DND-41 (cell line): ENCODE measurements at regions not wholly inside any gene's neighbourhood (a gene's known extent, or its start where the extent isn't known, plus 50 kb on each side); places are given as distances from the start of the nearest gene placed in this dataset.

Source experiments
- ATAC-seq: fragments of 200-7000 bp; cut with Tn5 transposase; 3 replicates; pipeline ENCODE4 v1.9.1; 2021; ENCODE audit warnings: low read depth; ENCODE audit not compliant: insufficient read depth
- DNase-seq: peaks from one replicate; pipeline ENCODE4 v3.0.0-alpha.2; 2020
- H2AFZ ChIP-seq: 2 replicates; pipeline ENCODE4 v1.6.0; 2012; ENCODE audit warnings: low read depth, low read length
- H3K27ac ChIP-seq: 2 replicates; pipeline ENCODE4 v1.5.1; 2012; ENCODE audit warnings: low read length, inconsistent platforms
- H3K27me3 ChIP-seq: fragments of 200-600 bp; sonication (generic); 2 replicates; pipeline ENCODE4 v1.6.0; 2012; ENCODE audit warnings: low read length, mild to moderate bottlenecking, inconsistent platforms; ENCODE audit not compliant: insufficient read depth, poor library complexity
- H3K36me3 ChIP-seq: 2 replicates; pipeline ENCODE4 v1.5.1; 2012; ENCODE audit warnings: low read length, inconsistent platforms; ENCODE audit not compliant: insufficient read depth
- H3K4me1 ChIP-seq: 2 replicates; pipeline ENCODE4 v1.5.1; 2012; ENCODE audit warnings: mild to moderate bottlenecking, low read length; ENCODE audit not compliant: insufficient read depth
- H3K4me2 ChIP-seq: 2 replicates; pipeline ENCODE4 v1.6.0; 2012; ENCODE audit warnings: mild to moderate bottlenecking, moderate library complexity, low read length, inconsistent platforms; ENCODE audit not compliant: insufficient read depth
- H3K4me3 ChIP-seq, 2 experiments: fragments of 200-600 bp in 1 of 2; shearing (Covaris generic) in 1 of 2; 2 replicates each; pipeline ENCODE4 v1.5.1; 2012 to 2016; ENCODE audit warnings: inconsistent platforms in 2 of 2, low read length in 2 of 2, mild to moderate bottlenecking in 2 of 2, low read depth in 1 of 2, moderate library complexity in 1 of 2
- H3K79me2 ChIP-seq: 2 replicates; pipeline ENCODE4 v1.6.0; 2012; ENCODE audit warnings: low read length, inconsistent platforms; ENCODE audit not compliant: insufficient read depth
- H3K9ac ChIP-seq: 2 replicates; pipeline ENCODE4 v1.6.0; 2012; ENCODE audit warnings: low read depth, mild to moderate bottlenecking, inconsistent platforms, low read length, moderate library complexity
- H3K9me3 ChIP-seq: 2 replicates; pipeline ENCODE4 v1.5.1; 2012; ENCODE audit warnings: low read length, moderate library complexity, mild to moderate bottlenecking, inconsistent platforms; ENCODE audit not compliant: insufficient read depth, severe bottlenecking
- H4K20me1 ChIP-seq: 2 replicates; pipeline ENCODE4 v1.6.0; 2012; ENCODE audit warnings: low read length; ENCODE audit not compliant: insufficient read depth
- CTCF ChIP-seq: IDR thresholded peaks from 2 replicates; pipeline ENCODE4 v1.5.1; 2012; ENCODE audit warnings: borderline replicate concordance, low read length, moderate library complexity, mild to moderate bottlenecking; ENCODE audit not compliant: poor library complexity, severe bottlenecking; ENCODE audit errors: extremely low read depth
- EZH2 ChIP-seq: IDR thresholded peaks from 3 replicates; pipeline ENCODE4 v1.6.1; 2012; ENCODE audit warnings: borderline replicate concordance, low read depth, mild to moderate bottlenecking, moderate library complexity, low read length, inconsistent platforms; ENCODE audit not compliant: severe bottlenecking

DNA sequence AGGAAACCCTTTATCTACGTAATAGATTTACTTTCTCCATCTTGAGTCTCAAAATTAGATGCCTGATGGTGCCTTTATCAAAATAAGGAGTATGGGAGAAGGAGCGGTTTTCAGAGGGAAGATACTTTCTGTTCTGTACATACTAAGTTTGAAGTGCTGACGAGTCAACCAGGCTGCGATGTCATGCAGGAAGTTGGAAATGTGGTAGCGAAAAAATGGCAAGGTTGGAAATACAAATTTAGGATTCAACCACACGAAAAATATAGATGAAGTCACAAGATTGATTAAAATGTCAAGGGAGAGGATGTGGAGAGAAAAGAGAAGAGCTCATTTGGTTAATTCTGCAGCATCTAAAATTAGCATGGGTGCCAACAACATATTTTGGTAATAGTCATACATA is 129.5 kb downstream of the FOXD1 start:
- Histone ChIP-seq H3K9ac (no peak overlapping the region), H3K4me3 (no peak overlapping the region), H3K36me3 (no peaks in the 10 kb centered on the region), H4K20me1 (no peaks in the 10 kb centered on the region), H3K9me3 (no peaks in the 10 kb centered on the region), H3K4me1 (no peaks in the 10 kb centered on the region), H3K4me2 (no peak overlapping the region), H3K79me2 (no peaks in the 10 kb centered on the region), H2AFZ (no peak overlapping the region), H3K27me3 (peaks cover 5% of the 10 kb centered on the region), H3K27ac (no peak overlapping the region)
- DNase-seq (no peak), ATAC-seq (no peak)
- TF ChIP-seq EZH2 (no peak), CTCF (no peak)

DNA sequence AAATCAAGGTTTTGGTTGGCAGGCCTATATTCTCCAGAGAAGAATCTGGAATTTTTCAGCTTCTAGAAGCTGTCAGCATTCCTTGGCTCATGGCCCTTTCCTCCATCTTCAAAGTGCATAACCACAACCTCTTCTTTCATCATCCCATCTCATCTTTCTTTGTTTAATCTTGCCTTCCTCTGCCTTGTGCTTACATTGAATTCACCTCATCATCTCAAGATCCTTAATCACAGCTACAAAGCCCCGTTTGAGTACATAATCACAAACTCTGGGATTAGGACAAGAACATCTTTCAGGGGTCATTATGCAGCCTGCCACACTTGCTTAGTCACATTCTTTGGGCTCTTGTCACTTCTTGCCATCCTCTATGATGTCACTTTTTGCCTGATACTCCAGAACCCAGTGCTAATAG is 130.3 kb downstream of the FOXD1 start:
- no peak overlapping the region for H3K4me3 ChIP-seq
- no peak for ATAC-seq

GRCh38 chr5:73317523-73317922 is 131.1 kb downstream of the FOXD1 start:
- DNase-seq (no peak), ATAC-seq (no peak)
- Histone ChIP-seq H3K9ac (no peak overlapping the region), H3K4me3 (no peak overlapping the region), H3K4me2 (no peak overlapping the region), H3K9me3 (no peaks in the 10 kb centered on the region), H3K27me3 (peaks cover 5% of the 10 kb centered on the region), H2AFZ (no peak overlapping the region), H3K36me3 (no peaks in the 10 kb centered on the region), H3K27ac (no peak overlapping the region), H3K4me1 (no peaks in the 10 kb centered on the region), H4K20me1 (no peaks in the 10 kb centered on the region), H3K79me2 (no peaks in the 10 kb centered on the region)
- TF ChIP-seq EZH2 (no peak), CTCF (no peak)

More for the DNA sequence above, 130.3 kb downstream of the FOXD1 start:
- peaks cover 5% of the 10 kb centered on the region for H3K27me3 ChIP-seq
- no peaks in the 10 kb centered on the region for H3K4me1 ChIP-seq
- H3K79me2 ChIP-seq = no peaks in the 10 kb centered on the region
- H4K20me1 ChIP-seq = no peaks in the 10 kb centered on the region
- TF ChIP-seq CTCF (no peak), EZH2 (no peak)
- DNase-seq = no peak
- no peak overlapping the region for H3K9ac ChIP-seq
- H3K27ac ChIP-seq = no peak overlapping the region
- no peak overlapping the region for H3K4me2 ChIP-seq
- H2AFZ ChIP-seq = no peak overlapping the region
- no peaks in the 10 kb centered on the region for H3K9me3 ChIP-seq
- H3K36me3 ChIP-seq = no peaks in the 10 kb centered on the region
